ENCODE measurements at regions not wholly inside any gene's neighbourhood (a gene's known extent, or its start where the extent isn't known, plus 50 kb on each side); places are given as distances from the start of the nearest gene placed in this dataset.

DNA sequence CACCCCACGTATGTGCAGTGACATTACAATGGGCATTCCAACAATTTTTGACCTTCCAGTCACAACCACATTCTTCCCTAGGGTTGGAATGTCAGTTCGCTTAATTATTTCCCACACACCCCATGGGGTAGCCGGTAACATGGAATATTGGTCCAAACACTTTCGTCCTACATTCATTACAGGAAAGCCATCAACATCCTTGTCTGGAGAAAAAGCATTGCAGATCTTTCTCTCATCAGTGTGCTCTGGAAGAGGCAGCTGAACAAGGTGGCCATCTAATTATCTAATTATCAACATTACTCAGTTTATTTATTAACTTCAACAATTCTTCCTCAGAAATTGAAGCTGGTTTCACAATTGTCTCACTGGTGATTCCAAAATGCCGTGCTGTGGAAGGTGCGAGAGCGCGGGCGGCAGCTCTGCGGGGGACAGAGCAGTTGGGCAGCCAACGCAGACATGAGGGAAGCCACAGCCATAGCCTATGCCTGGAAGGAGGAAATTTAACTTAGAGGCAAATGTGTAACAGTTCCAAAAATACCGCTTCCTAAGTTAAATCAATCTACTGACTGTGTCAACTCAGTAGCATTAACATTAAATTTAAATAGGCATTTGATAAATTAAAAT lies 1158.9 kb upstream of the EPHA6 start:
- TF ChIP-seq, protein P1, sequence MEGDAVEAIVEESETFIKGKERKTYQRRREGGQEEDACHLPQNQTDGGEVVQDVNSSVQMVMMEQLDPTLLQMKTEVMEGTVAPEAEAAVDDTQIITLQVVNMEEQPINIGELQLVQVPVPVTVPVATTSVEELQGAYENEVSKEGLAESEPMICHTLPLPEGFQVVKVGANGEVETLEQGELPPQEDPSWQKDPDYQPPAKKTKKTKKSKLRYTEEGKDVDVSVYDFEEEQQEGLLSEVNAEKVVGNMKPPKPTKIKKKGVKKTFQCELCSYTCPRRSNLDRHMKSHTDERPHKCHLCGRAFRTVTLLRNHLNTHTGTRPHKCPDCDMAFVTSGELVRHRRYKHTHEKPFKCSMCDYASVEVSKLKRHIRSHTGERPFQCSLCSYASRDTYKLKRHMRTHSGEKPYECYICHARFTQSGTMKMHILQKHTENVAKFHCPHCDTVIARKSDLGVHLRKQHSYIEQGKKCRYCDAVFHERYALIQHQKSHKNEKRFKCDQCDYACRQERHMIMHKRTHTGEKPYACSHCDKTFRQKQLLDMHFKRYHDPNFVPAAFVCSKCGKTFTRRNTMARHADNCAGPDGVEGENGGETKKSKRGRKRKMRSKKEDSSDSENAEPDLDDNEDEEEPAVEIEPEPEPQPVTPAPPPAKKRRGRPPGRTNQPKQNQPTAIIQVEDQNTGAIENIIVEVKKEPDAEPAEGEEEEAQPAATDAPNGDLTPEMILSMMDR (conservative IDR thresholded peaks at IDR 0.05 in 1 of 2, IDR thresholded peaks at IDR 0.05 in 1 of 2; ENCODE audit: extremely low read depth in 1 of 2, insufficient read depth in 1 of 2, low read depth in 1 of 2, low read length in 2 of 2) = no peak
- TF ChIP-seq EZH2 (IDR thresholded peaks at IDR 0.05; ENCODE audit: borderline replicate concordance, low read length) = no peak

Measured in mammary epithelial cell (primary cell).